T-helper 22 cell (primary cell): ENCODE measurements at regions not wholly inside any gene's neighbourhood (a gene's known extent, or its start where the extent isn't known, plus 50 kb on each side); places are given as distances from the start of the nearest gene placed in this dataset.
"Not testable (repeated sequence)": the region's sequence is repeated elsewhere in the genome, so short reads cannot be mapped to it uniquely, and the experiment has no call there.

Source experiments
- DNase-seq: peaks from one replicate; pipeline ENCODE4 v3.0.0-alpha.2; 2020; ENCODE audit warnings: low read depth

DNA sequence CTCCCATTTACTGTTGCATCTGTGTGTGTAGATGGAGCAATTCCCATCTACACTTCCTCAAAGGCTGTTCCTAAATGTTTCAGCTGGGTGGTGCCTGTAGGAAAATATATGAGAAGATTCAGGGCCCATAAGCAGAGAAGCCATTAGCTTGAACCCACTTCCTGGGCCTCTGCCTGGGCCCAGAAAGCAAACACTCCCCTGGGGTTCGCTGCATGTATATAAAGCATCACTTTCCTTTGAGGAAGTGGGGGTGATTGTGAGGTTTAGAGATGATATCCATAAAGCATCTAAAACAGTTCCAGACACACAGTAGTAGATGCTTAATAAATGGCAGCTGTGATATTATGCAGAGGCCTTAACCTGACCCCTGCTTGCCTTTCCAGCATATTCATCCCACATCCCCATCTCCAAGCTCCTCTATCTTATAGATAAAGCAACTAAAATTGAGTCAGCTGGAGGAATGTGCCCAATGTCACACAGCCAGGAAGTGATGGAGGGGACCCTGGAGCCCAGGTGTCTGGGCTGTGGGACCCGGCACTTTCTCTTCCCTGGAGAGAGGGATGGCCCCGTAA lies 280.0 kb upstream of the CRY1 start:
- DNase-seq: no peak

GRCh38 chr12:107374161-107374840 lies 281.0 kb upstream of the CRY1 start:
- DNase-seq: no peak

DNA sequence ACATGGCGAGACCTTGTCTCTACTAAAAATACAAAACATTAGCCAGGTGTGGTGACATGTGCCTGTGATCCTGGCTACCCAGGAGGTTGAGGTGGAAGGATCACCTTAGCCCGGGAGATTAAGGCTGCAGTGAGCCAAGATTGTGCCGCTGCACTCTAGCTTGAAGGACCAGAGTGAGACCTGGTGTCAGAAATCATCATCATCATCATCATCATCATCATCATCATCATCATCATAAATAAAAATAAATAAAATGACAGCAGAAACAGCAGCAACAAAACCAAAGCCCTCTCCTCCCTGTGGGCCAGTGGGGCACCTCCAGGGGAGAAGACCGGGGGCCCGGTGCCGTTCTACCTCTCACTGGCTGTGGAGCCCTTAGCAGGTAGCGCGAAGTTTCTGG lies 281.9 kb upstream of the CRY1 start:
- no peak for DNase-seq

GRCh38 chr12:107377596-107378385 lies 284.4 kb upstream of the CRY1 start:
- DNase-seq: no peak

DNA sequence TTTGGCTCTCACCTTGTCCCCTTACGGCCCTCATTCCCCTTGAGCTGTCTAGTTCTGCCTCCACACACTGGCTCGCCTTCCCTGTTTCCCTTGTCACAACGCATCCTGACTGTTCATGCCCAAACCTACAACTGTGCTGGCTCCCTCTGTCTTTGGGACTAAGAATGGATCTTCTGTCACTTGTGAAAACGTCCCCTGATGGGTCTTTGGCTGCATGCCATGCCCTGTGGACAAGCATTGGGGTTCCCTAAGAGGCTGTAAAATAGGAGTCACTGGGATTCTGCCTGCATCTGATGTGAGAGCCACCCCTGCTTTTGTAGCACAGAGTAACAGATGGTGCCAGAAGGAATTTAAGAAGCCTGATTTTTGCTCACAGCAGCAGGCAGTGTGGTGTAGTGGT lies 285.3 kb upstream of the CRY1 start:
- DNase-seq: no peak

DNA sequence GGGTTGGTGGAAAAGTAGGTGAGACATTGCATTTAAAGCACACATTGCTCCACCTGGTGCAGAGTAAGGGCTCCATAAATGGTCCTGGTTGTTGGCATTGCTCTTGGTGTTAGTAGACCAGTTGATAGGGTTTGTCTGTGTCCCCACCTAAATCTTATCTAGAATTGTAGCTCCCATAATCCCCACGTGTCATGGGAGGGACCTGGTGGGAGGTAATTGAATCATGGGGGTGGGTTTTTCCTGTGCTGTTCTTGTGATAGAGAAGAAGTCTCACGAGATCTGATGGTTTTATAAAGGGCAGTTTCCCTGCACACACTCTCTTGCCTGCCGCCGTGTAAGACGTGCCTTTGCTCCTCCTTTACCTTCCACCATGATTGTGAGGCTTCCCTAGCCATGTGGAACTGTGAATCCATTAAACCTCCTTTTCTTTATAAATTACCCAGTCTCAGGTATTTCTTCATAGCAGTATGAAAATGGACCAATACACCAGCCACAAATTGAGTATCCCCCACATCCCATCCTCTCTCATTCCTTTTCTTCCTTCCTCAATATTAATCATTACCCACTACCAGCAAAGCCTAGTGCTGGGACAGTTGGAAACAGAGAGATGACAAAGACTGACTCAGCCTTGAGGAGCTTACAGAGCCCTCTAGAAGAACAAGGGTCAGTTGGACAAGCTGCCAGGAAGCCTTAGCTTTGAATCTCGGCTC lies 285.9 kb upstream of the CRY1 start:
- DNase-seq: not testable (repeated sequence)

- DNase-seq: no peak
Observed at GRCh38 chr12:107379852-107380567, 286.7 kb upstream of the CRY1 start.

GRCh38 chr12:107384645-107385044 lies 291.3 kb upstream of the CRY1 start:
- no peak for DNase-seq

DNA sequence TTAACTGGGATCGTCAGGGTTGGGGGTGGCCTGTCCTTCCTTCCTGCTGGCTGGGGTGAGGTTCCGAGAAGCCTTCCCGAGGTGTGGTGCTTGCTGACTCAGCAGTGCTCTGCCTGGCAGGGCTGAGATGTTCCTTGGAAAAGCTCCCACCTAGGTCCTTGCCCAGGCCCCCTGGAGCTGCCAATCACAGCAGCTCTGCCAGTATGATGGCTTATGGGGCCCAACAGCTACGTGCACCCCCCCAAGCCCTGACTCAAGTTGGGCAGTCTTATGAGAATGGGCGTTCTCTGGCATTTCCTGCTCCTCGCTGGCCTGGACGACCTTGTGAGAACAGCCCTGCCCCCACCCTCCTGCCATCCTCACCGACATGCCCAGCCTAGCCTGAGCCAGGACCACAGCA lies 292.2 kb upstream of the CRY1 start:
- DNase-seq: no peak

DNA sequence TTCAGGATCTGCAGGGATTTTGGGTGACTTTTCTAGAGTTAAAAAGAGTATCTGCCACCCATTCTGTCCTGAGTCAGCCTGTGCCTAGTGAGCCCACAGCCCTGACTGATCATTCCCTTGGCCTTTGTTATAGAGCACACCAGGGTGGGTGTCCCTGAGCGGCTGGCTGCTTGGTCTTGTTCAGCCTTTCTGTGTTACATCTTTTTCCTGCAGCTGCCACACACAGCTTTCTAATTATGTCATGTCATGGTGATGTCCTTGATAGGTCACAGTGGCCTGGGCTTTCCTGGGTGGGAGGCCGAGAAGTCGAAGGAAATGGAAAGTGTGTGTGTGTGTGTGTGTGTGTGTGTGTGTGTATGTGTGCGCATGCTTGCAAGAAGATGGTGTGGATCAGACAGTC lies 293.2 kb upstream of the CRY1 start:
- no peak for DNase-seq

GRCh38 chr12:107388263-107388662 lies 294.9 kb upstream of the CRY1 start:
- DNase-seq: no peak

DNA sequence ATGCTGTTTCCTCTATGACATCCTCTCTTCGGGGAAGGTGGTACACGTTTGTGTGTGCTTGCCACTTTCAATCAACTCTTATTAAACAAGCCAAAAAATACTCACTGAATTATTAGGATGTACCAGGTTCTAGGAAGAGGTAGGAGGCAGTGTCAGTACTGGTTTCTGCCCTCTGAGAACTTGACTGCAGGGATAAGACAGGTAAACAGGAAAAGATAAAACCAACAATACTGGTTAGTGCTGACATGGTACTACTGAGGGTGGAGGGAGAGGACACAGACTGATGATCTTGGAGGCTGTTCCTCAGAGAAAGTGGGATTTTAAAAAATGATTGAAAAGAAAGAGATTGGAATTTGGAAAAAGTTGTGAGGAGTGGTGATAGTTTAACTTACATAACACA lies 295.2 kb upstream of the PWP1 start:
- DNase-seq: no peak

GRCh38 chr12:107393043-107393717 lies 292.4 kb upstream of the PWP1 start:
- DNase-seq: no peak

DNA sequence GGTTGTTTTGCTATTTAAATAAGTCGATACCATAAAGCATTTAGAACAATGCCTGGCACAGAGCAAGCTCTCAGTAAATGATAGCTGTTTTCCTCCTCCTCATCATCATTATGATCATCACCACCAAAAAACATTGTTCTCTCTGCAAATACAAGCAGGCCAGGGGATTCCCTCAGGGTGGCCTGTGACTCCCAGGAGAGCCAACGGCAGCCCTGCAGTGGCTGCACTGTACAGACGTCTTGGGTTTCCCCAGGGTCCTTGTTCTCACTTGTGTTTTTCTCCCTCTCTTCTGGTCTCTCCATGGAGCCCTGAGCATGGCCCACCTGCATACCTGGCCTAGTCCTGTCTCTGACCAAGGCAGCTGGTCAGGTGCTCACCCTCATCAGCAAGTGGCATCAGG lies 290.9 kb upstream of the PWP1 start:
- DNase-seq: no peak

- DNase-seq: no peak
Observed at GRCh38 chr12:107395817-107396216, 289.8 kb upstream of the PWP1 start.

GRCh38 chr12:107396991-107397390 lies 288.6 kb upstream of the PWP1 start:
- no peak for DNase-seq

DNA sequence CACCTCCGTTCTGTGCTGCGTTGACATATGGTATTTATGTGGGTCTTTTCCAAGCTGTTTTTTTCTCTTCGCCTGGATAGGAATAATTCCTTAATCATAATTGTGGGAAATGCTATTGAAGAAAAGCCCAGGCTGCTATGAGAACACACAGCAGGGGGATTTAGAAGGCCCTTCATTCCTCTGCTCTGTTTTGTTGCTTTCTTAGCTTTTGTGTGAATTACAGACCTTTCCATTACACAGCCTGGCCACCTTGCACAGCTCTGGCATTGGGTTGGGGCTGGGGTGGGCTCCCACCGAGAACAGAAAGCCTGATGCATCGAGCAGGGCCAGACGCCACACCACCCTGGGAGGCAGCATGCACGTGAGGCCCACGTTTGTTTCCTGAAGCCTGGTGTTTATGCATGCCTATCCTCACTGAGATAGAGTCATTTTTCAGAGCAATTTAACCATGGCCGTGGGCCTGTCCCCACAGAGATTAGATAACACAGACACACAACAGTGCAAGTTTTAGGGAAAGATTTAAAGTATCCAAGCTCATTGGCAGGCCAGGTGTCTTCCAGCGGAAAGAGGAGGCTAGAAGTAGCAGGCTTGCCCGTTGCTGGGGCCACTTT lies 287.6 kb upstream of the PWP1 start:
- no peak for DNase-seq

DNA sequence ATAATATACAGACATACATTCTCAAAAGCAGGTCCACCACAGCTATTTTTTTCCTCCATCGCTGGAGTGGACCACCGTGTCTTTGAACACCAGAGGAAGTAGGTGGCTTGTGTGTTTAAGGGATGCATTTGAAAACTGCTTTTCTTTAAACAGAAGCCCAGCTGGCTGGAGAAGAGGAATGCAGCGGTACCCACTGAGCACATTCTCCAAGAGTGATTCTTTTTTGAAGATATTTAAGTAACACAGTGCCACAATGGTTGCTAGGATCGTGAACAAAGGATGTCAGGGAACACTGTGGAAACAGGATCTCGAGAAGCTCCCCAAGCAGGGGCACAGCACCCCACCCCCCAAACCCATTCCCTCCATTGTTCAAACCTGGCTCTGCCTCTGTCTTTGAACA lies 286.6 kb upstream of the PWP1 start:
- no peak for DNase-seq

DNA sequence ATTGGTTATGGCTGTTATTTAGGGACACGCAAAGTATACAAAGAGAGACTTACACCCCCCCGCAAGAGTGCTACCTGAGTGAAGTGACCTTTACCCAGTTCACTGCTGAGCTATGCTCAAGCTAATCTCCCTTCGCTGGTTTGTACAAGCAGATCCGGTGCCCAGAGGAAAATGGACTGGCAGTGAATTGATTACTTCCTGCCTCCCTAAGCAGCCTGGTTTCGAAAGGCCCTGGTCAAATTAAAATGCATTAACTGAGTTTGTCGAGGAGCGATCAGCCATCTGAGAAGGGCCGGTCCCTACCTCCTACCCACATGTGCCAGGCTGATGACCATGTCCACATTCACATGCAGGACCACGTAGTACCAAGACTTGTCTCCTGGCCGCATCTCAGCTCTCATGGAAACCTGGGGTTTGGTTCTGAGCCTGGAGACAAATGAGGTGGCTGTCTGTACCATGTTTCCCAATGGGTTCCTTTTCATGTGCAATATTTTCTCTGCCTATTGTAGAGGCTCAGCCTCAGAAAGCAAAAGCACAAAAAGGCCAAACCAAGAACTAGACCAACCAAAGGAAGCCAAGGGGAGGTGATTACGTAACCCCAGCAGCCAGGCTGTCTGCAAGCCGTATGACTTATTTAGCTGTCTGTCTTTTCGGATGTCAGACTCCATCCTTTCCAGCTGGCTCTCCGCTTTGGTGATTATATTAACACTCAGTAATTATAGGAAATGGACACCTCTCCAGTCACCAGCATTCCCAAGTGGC lies 284.7 kb upstream of the PWP1 start:
- no peak for DNase-seq
